GM10266 (cell line): ENCODE measurements at regions not wholly inside any gene's neighbourhood (a gene's known extent, or its start where the extent isn't known, plus 50 kb on each side); places are given as distances from the start of the nearest gene placed in this dataset.

Source experiments
- DNase-seq: peaks from one replicate; pipeline ENCODE4 v3.0.0; 2012; ENCODE audit errors: extremely low spot score
- CTCF ChIP-seq: IDR thresholded peaks from 2 replicates; pipeline ENCODE4 v1.5.1; 2012; ENCODE audit warnings: mild to moderate bottlenecking, low read depth; ENCODE audit not compliant: control insufficient read depth, insufficient read depth; ENCODE audit errors: missing control alignments

GRCh38 chr16:51734220-51734619 is 583.1 kb upstream of the SALL1 start:
- DNase-seq, result no peak
- no peak for TF ChIP-seq CTCF

GRCh38 chr16:51733181-51733580 is 582.1 kb upstream of the SALL1 start:
- TF ChIP-seq CTCF, result no peak
- no peak for DNase-seq

- TF ChIP-seq CTCF, result no peak
These were observed 580.1 kb upstream of the SALL1 start for GRCh38 chr16:51731160-51731559.

GRCh38 chr16:51723036-51723724 is 572.1 kb upstream of the SALL1 start:
- no peak for TF ChIP-seq CTCF
- no peak for DNase-seq

More at GRCh38 chr16:51731160-51731559, 580.1 kb upstream of the SALL1 start:
- no peak for DNase-seq

DNA sequence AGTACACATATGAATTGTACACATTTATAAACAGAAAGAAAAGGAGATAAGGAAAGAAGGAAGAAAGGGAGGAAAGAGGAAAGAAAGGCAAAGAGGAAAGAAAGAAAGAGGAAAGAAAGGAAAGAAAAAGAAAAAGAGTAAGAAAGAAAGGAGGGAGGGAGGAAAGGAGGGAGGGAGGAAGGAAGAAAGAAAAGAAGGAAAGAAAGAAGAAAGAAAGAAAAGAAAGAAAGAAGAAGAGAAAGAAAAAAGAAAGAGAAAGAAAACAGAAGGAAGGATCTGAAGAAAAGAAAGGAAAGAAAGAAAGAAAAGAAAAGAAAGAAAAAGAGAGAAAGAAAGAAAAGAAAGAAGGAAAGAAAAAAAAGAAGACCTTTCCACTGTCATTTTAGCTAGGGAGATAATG is 571.4 kb upstream of the SALL1 start:
- no peak for TF ChIP-seq CTCF
- DNase-seq, result no peak

DNA sequence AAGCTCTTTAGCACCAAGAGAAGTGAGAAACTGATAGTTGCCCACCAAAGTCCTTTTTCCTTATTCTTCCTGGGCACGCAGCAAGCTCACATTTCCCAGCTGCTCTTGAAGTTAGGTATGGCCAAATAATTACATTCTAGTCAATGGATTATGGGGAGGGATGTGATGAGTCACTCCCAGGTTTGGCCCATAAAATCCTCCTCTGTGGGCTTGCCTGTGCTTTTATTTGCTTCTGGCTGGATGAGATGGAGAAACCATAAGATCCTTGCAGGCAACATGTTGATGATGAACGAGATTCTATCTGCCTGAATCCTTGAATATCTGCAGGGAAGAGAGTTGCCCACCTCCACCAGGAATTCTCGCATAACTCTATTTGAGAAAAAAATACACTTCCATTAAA is 568.3 kb upstream of the SALL1 start:
- TF ChIP-seq CTCF, result no peak
- no peak for DNase-seq

- TF ChIP-seq CTCF, result no peak
- DNase-seq, result no peak
These were observed 565.1 kb upstream of the SALL1 start for GRCh38 chr16:51716195-51716594.
